KMS-11 (cell line): ENCODE measurements at regions not wholly inside any gene's neighbourhood (a gene's known extent, or its start where the extent isn't known, plus 50 kb on each side); places are given as distances from the start of the nearest gene placed in this dataset.

Source experiments
- H2AFZ ChIP-seq: fragments of 200-600 bp; sonication (generic); 2 replicates; pipeline ENCODE4 v1.6.1; 2016; ENCODE audit warnings: antibody characterized with exemption, mixed run types, low read depth
- H3K27ac ChIP-seq: fragments of 200-600 bp; sonication (generic); 2 replicates; pipeline ENCODE4 v1.6.1; 2016; ENCODE audit warnings: mild to moderate bottlenecking, mixed run types
- H3K27me3 ChIP-seq: fragments of 200-600 bp; sonication (generic); 2 replicates; pipeline ENCODE4 v1.6.1; 2017; ENCODE audit warnings: mild to moderate bottlenecking, low read depth, mixed run types, moderate library complexity; ENCODE audit not compliant: insufficient read depth
- H3K36me3 ChIP-seq: fragments of 200-600 bp; sonication (generic); 2 replicates; pipeline ENCODE4 v1.6.1; 2017; ENCODE audit warnings: mild to moderate bottlenecking, mixed run types; ENCODE audit not compliant: insufficient read depth
- H3K4me1 ChIP-seq: fragments of 200-600 bp; sonication (generic); 2 replicates; pipeline ENCODE4 v1.6.1; 2016; ENCODE audit warnings: mild to moderate bottlenecking, low read depth, mixed run types; ENCODE audit not compliant: poor library complexity, severe bottlenecking
- H3K4me2 ChIP-seq: fragments of 200-600 bp; sonication (generic); 2 replicates; pipeline ENCODE4 v1.7.0; 2016; ENCODE audit warnings: mild to moderate bottlenecking, mixed run types
- H3K4me3 ChIP-seq: fragments of 200-600 bp; sonication (generic); IDR thresholded peaks from 2 replicates; pipeline ENCODE4 v1.6.1; 2017; ENCODE audit warnings: low read depth, low read length, mixed read lengths; ENCODE audit not compliant: insufficient read depth
- H3K79me2 ChIP-seq: fragments of 200-600 bp; sonication (generic); 2 replicates; pipeline ENCODE4 v1.6.1; 2016; ENCODE audit warnings: low read depth, mixed run types; ENCODE audit not compliant: insufficient read depth
- H3K9ac ChIP-seq: fragments of 200-600 bp; sonication (generic); 2 replicates; pipeline ENCODE4 v1.6.1; 2016; ENCODE audit warnings: mild to moderate bottlenecking, mixed run types
- H4K20me1 ChIP-seq: fragments of 200-600 bp; sonication (generic); 2 replicates; pipeline ENCODE4 v1.6.1; 2016; ENCODE audit warnings: mild to moderate bottlenecking, mixed run types; ENCODE audit not compliant: insufficient read depth
- TF ChIP-seq, protein P1 (sequence below): fragments of 200-600 bp; sonication (generic); conservative IDR thresholded peaks from 2 replicates; pipeline ENCODE4 v1.6.1; 2017; ENCODE audit warnings: low read depth, mild to moderate bottlenecking, antibody characterized with exemption, low read length, moderate library complexity, mixed read lengths

GRCh38 chr5:174545926-174546325, 178.5 kb upstream of the MSX2 start:
- H3K4me1 ChIP-seq: no peaks in the 10 kb centered on the region
- TF ChIP-seq, protein P1, sequence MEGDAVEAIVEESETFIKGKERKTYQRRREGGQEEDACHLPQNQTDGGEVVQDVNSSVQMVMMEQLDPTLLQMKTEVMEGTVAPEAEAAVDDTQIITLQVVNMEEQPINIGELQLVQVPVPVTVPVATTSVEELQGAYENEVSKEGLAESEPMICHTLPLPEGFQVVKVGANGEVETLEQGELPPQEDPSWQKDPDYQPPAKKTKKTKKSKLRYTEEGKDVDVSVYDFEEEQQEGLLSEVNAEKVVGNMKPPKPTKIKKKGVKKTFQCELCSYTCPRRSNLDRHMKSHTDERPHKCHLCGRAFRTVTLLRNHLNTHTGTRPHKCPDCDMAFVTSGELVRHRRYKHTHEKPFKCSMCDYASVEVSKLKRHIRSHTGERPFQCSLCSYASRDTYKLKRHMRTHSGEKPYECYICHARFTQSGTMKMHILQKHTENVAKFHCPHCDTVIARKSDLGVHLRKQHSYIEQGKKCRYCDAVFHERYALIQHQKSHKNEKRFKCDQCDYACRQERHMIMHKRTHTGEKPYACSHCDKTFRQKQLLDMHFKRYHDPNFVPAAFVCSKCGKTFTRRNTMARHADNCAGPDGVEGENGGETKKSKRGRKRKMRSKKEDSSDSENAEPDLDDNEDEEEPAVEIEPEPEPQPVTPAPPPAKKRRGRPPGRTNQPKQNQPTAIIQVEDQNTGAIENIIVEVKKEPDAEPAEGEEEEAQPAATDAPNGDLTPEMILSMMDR: no peak
- H3K36me3 ChIP-seq: no peaks in the 10 kb centered on the region
- no peaks in the 10 kb centered on the region for H4K20me1 ChIP-seq
- H3K79me2 ChIP-seq: no peaks in the 10 kb centered on the region
- no peak overlapping the region for H3K27ac ChIP-seq
- H2AFZ ChIP-seq: no peak overlapping the region
- H3K4me3 ChIP-seq: no peak overlapping the region
- no peaks in the 10 kb centered on the region for H3K27me3 ChIP-seq
- H3K9ac ChIP-seq: no peak overlapping the region
- no peak overlapping the region for H3K4me2 ChIP-seq

DNA sequence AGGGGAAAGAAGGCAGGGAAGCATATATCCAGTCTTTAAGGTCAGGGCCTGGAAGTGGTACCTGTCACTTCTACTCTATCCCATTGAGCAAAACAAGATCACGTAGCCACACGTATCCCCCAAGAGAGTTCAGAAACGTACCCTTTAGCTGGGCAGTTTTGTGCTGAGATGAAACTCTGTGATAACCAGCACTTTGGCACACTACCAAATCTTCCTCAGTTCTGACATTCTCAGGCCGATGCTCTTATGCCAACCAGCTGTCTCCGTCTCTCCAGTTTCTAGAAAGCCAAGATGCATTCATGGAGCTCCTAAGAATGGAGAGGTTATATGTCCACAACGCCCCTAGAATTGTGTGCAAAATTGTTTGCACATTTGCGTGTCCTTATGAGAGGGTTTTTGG, 176.6 kb upstream of the MSX2 start:
- Histone ChIP-seq H4K20me1 (no peaks in the 10 kb centered on the region), H3K79me2 (no peaks in the 10 kb centered on the region), H2AFZ (no peak overlapping the region), H3K4me1 (no peaks in the 10 kb centered on the region), H3K9ac (no peak overlapping the region), H3K27me3 (no peaks in the 10 kb centered on the region), H3K36me3 (no peaks in the 10 kb centered on the region), H3K4me3 (no peak overlapping the region), H3K27ac (no peak overlapping the region), H3K4me2 (no peak overlapping the region)
- TF ChIP-seq, protein P1: no peak

DNA sequence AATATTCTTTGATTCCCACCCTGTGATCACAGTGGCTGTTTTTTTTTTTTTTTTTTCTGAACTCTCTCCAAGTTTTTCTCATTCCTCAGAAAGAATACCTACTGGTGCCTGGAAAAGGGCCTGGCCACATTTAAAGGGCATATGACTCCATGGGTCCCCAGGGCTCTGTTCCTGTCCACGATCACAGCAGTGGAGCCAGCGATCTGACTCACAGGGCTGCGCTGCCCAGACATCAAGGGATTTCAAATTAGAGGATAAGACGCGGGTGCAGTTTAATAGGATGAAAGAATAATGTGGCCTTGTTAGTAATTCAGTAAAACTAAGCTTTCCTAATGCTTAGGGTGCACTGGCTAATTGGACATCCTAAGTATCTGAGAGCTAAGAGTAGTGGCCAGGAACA, 175.1 kb upstream of the MSX2 start:
- H3K4me2 ChIP-seq: no peak overlapping the region
- TF ChIP-seq, protein P1: no peak
- no peaks in the 10 kb centered on the region for H3K36me3 ChIP-seq
- no peaks in the 10 kb centered on the region for H3K79me2 ChIP-seq
- no peaks in the 10 kb centered on the region for H4K20me1 ChIP-seq
- H2AFZ ChIP-seq: no peak overlapping the region
- no peak overlapping the region for H3K4me3 ChIP-seq
- no peak overlapping the region for H3K27ac ChIP-seq
- no peaks in the 10 kb centered on the region for H3K27me3 ChIP-seq
- no peaks in the 10 kb centered on the region for H3K4me1 ChIP-seq
- H3K9ac ChIP-seq: no peak overlapping the region

GRCh38 chr5:174550026-174550425, 174.4 kb upstream of the MSX2 start:
- Histone ChIP-seq H2AFZ (no peak overlapping the region), H3K4me3 (no peak overlapping the region), H3K27me3 (no peaks in the 10 kb centered on the region), H4K20me1 (no peaks in the 10 kb centered on the region), H3K9ac (no peak overlapping the region), H3K27ac (no peak overlapping the region), H3K4me1 (no peaks in the 10 kb centered on the region), H3K36me3 (no peaks in the 10 kb centered on the region), H3K4me2 (no peak overlapping the region), H3K79me2 (no peaks in the 10 kb centered on the region)
- TF ChIP-seq, protein P1: no peak

- TF ChIP-seq, protein P1: no peak
- no peak overlapping the region for H3K9ac ChIP-seq
- no peak overlapping the region for H3K4me2 ChIP-seq
Observed at GRCh38 chr5:174552428-174552827, 172.0 kb upstream of the MSX2 start.

More at GRCh38 chr5:174552428-174552827, 172.0 kb upstream of the MSX2 start:
- Histone ChIP-seq H4K20me1 (no peaks in the 10 kb centered on the region), H3K27ac (no peak overlapping the region), H2AFZ (no peak overlapping the region), H3K27me3 (no peaks in the 10 kb centered on the region), H3K4me1 (no peaks in the 10 kb centered on the region), H3K36me3 (no peaks in the 10 kb centered on the region), H3K4me3 (no peak overlapping the region), H3K79me2 (no peaks in the 10 kb centered on the region)
